Inflammatory macrophage treated with lipopolysaccharide for 4 hours (primary cell): ENCODE measurements at regions not wholly inside any gene's neighbourhood (a gene's known extent, or its start where the extent isn't known, plus 50 kb on each side); places are given as distances from the start of the nearest gene placed in this dataset.

ENCODE experiments used
- DNase-seq: peaks from one replicate; pipeline ENCODE4 v3.0.0-alpha.2; 2020

GRCh38 chr1:4090976-4091660, 191.0 kb upstream of the C1orf174 start:
- no peak for DNase-seq

- no peak for DNase-seq
These were observed 191.9 kb upstream of the C1orf174 start for GRCh38 chr1:4091996-4092395.

GRCh38 chr1:4093856-4094565, 193.9 kb upstream of the C1orf174 start:
- DNase-seq: no peak

GRCh38 chr1:4095433-4095971, 195.4 kb upstream of the C1orf174 start:
- DNase-seq: no peak

DNA sequence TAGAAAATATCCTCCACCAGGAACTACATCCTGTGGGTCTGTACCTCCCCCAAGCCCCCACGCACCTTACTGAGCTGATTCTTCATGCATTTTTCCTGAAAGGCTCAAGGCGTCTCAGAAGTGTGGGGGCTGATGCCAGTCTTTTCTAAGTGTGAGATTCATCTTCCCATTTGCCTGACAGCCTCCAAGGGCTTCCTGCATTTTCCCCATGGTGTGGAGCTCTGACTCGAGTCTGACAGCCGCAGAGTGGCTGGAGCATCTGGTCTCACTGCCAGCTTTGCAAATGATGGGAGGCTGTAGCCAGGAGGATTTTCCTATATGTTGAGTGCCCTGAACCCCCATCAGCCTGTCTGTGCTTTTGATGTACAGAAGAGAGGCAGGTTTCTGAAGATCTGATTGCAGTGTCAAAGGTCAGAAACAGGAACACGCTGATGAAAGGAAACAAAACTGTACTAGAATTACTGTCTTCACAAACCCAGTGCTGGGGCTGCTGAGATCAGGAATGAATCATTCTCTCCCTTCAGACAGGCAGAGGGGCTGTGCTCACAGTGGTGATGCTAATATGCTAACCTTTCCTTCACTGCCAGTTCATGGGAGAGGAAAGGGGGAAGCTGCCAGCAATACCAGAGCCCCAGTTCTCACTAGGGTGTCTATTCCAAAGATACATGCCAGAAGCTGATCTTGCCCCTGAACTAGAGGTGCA, 201.5 kb upstream of the C1orf174 start:
- DNase-seq: no peak

DNA sequence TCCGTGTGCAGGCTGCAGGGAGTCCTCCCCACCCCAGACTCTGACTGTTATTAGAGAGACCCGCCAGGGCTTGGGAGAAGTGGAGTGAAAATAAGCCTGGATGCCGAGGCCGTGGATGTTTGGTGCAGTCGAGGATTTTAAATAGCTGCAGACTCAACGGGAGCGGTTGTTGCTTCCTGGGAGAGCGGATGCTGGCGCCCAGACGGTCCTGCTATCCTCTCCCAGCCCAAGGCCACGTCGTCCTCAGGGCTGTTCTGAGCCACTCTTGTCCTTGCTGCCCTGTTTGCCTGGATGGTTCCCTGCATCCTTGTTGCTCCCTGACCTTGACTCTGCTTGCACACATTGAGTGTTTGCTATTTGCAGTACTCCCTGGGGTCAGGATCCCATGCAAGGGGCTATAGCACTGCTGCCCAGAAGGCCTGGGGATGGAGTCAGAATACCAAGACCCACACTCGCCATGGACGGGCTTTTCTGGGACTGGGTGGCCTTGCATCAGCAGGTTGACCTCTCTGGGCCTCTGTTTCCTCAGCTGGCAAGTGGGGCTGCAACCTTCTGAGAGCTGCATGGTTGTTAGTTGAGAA, 205.3 kb upstream of the C1orf174 start:
- DNase-seq: no peak

DNA sequence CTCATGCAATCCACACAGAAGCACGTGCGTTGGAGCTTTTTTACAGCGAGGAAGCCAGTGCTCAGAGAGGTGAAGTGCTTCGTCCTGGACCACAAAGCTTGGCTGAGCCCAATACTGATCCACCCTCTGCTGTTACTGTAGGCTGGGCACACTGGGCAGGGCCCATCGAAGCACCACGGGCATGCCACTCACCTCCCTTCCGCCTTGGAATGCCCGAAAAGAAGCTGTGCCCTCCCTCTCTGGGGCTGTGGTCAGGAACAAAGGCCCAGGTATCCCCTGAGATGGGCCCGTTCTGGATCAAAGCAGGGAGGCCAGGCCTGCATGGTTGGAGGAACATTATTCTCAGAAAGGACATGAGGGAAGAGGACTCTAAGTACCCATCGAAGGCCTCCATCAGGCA, 206.7 kb upstream of the C1orf174 start:
- DNase-seq: no peak

DNA sequence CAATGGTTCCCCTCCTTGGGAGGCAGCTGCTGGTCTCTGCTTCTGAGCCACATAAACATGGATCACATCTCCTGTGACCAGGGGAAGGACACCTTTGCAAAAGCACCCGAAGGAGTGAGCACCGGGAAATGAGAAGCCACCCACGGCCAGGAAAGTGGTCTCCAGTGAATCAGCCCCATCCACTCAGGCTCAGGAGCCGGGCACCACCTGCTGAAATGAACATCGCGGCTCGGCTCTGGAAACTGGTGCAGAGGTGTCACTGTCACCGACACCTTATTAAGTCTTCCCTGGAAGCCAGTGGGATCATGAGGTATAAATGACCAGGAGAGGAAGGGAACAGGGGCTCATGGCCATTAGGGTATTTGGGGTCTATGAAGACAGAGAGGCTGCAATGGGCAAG, 207.2 kb upstream of the C1orf174 start:
- no peak for DNase-seq

GRCh38 chr1:4108331-4108730, 208.3 kb upstream of the C1orf174 start:
- DNase-seq: no peak

GRCh38 chr1:4108758-4109627, 208.9 kb upstream of the C1orf174 start:
- DNase-seq: no peak

DNA sequence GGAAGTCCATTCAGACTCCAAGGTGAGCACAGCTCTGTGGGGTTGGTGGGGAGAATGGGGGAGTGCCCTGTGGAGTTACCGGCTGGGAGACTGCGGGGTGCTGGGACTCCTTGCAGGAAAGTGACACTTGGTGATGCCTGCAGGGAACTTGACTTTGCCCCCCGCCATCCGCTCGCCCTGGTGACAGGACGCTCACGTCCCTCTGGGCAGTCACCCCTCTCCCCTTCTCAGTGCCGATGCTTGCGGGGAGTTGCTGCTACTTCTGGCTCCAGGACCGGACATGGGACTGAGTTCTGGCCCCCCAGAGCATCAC, 209.5 kb upstream of the C1orf174 start:
- DNase-seq: no peak

DNA sequence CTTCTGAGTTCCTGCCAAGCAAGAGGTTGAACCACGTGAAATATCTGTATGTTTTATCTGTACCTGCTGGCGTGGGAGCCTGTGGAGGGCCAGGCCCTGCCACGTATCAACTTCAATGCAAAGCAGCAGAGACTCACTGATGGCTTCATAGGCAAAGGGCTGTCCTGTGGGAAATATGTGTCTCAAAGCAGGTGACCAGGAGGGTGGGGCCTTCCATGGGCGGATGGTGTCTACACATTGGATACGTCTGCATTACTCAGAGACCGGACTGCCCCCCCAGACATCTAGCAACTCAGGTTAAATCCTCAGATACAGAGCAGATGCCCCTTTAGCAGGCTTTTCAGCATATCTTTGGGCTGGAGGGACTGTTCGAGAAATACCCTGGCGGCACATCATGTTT, 210.8 kb upstream of the C1orf174 start:
- DNase-seq: no peak

DNA sequence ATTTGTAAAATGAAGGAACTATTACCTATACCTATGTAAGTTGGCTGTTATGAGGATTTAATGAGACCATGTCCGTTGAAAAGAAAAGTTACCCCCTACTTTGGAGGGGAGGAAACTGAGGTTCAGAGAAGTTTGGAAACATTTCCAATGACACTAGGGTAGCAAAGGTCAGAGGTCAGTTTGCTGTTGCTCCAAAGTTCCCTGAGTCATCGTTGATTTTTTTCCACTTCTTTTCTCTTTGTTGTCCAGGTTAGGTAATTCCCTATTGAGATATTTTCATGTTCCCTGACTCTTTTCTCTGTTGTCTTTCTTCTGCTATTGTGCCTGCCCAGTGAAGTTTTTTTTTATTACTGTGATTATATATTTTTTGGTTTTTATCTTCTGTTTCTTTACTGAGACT, 213.8 kb upstream of the C1orf174 start:
- DNase-seq: no peak

DNA sequence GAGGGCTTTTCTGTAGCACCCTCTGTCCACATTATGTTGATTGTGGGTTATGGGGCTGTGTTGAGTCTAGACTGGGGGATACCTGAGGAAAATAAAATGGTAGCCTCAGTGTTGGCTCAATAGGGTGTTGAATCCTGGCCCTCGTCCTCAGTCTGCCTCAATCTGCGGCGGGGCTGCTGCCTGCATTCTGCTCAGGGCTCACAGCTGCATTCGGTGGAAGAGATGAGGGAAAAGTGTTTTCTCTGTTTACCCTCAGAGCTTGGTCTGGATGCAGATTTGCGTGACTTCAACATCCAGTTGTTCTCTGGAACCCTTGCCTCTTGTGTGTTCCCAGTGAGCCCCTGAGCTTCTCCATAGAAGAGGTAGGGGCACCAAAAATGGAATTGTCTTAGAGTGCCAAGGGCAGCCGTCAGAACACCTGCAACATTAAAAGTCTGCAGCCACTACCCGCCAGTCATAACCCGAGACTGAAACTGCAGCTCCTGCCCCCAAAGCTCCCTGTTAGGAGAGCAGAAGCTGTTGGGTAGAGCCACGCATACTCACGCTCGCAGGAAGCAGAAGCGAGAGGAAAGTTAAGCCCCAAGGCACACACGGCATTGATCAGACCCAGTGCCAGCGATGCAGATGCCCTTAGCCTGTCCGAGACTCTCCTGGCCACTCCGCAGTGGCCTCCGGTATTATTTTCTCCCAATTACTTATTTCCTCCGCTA, 215.3 kb upstream of the C1orf174 start:
- DNase-seq: no peak

DNA sequence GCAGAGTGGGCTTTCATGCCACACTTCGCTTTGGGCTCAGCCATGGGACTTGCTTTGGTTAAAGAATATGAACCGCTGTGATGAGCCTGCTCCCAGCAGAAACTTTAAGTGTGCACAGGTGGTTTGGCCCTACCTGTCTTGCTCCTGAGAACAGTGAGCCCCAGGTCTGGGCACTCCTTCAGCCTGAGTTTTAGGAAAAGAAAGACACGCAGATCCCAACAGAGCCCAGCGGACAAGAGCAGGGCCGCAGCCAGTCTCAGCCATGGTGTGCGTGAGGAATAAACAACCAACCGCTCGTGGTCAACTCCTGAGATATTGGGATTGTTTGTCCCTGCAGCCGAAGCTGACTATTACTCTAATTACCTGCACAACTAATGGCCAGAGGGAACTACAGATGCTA, 217.1 kb upstream of the C1orf174 start:
- no peak for DNase-seq

DNA sequence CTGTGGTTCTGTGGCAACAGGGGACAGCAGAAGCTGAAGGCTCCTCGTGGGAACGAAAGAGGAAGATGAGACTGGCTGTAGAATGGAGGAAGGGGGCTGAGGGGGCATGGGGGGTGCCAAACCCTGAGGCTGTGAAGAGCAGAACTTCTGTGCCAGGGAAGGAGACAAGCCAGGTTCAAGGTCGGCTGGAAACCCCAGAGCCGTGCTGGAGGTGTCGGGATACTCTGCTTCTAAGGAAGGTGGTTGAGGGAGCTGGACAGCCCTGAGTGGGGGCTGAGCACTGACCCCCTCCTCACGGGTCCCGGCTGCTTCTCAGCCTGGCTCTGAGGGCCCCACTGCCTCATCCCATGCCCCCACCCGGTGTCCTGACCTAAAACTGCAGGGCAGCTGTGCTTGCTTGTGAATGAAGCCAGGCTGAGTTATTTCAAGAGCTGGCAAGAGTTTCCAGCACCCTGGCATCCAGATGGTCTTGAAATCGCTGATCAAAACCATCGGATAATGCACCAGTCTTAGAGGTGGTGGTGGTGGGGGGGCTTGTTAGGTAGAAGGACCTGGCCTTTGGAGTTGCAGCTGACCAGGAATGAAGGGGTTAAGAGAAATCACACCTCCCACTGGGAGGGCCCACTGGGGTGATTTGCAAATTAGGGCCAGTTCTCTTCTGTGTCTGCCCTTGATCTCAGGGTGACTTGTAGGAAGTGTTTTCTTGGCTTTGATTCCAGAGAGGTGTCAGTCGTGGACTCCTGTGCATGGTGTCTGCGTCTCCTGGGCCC, 218.9 kb upstream of the C1orf174 start:
- DNase-seq: no peak

GRCh38 chr1:4119516-4120220, 219.6 kb upstream of the C1orf174 start:
- no peak for DNase-seq

- DNase-seq: no peak
These were observed 220.7 kb upstream of the C1orf174 start for GRCh38 chr1:4120557-4121292.

GRCh38 chr1:4121293-4121684, 221.2 kb upstream of the C1orf174 start:
- DNase-seq: no peak
